Endothelial cell (in vitro differentiated cells): ENCODE measurements at regions not wholly inside any gene's neighbourhood (a gene's known extent, or its start where the extent isn't known, plus 50 kb on each side); places are given as distances from the start of the nearest gene placed in this dataset.

ENCODE experiments used
- DNase-seq: peaks from one replicate; pipeline ENCODE4 v3.0.0; 2021; ENCODE audit warnings: low spot score
- H3K27ac Mint-ChIP-seq: one replicate; pipeline ENCODE4 v1.8.0; 2021; ENCODE audit warnings: mixed read lengths, inconsistent platforms; ENCODE audit not compliant: unreplicated experiment
- H3K27me3 Mint-ChIP-seq: one replicate; pipeline ENCODE4 v1.8.0; 2021; ENCODE audit warnings: mild to moderate bottlenecking, moderate library complexity, mixed read lengths, inconsistent platforms; ENCODE audit not compliant: unreplicated experiment
- H3K36me3 Mint-ChIP-seq: one replicate; pipeline ENCODE4 v1.8.0; 2021; ENCODE audit warnings: mild to moderate bottlenecking, low read depth, mixed read lengths, inconsistent platforms; ENCODE audit not compliant: unreplicated experiment
- H3K4me1 Mint-ChIP-seq: one replicate; pipeline ENCODE4 v1.8.0; 2021; ENCODE audit warnings: mild to moderate bottlenecking, mixed read lengths, inconsistent platforms; ENCODE audit not compliant: unreplicated experiment
- H3K4me3 Mint-ChIP-seq: one replicate; pipeline ENCODE4 v1.8.0; 2021; ENCODE audit warnings: mild to moderate bottlenecking, mixed read lengths, inconsistent platforms; ENCODE audit not compliant: unreplicated experiment
- H3K9me3 Mint-ChIP-seq: one replicate; pipeline ENCODE4 v1.8.0; 2021; ENCODE audit warnings: mixed read lengths, inconsistent platforms; ENCODE audit not compliant: unreplicated experiment
- TF ChIP-seq, protein P1 (sequence below): fragments of 200-600 bp; sonication (generic); IDR thresholded peaks from one replicate; pipeline ENCODE4 v1.5.0; 2021; ENCODE audit warnings: antibody characterized with exemption; ENCODE audit not compliant: unreplicated experiment

- H3K27ac Mint-ChIP-seq = no peak overlapping the region
Observed at GRCh38 chr11:134836561-134836960, 424.5 kb upstream of the B3GAT1 start.

GRCh38 chr11:134835561-134835960, 423.5 kb upstream of the B3GAT1 start:
- no peaks in the 10 kb centered on the region for H3K36me3 Mint-ChIP-seq
- H3K27ac Mint-ChIP-seq = no peak overlapping the region
- no peaks in the 10 kb centered on the region for H3K9me3 Mint-ChIP-seq
- no peak for DNase-seq
- TF ChIP-seq, protein P1, sequence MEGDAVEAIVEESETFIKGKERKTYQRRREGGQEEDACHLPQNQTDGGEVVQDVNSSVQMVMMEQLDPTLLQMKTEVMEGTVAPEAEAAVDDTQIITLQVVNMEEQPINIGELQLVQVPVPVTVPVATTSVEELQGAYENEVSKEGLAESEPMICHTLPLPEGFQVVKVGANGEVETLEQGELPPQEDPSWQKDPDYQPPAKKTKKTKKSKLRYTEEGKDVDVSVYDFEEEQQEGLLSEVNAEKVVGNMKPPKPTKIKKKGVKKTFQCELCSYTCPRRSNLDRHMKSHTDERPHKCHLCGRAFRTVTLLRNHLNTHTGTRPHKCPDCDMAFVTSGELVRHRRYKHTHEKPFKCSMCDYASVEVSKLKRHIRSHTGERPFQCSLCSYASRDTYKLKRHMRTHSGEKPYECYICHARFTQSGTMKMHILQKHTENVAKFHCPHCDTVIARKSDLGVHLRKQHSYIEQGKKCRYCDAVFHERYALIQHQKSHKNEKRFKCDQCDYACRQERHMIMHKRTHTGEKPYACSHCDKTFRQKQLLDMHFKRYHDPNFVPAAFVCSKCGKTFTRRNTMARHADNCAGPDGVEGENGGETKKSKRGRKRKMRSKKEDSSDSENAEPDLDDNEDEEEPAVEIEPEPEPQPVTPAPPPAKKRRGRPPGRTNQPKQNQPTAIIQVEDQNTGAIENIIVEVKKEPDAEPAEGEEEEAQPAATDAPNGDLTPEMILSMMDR = no peak
- no peak overlapping the region for H3K4me3 Mint-ChIP-seq
- no peaks in the 10 kb centered on the region for H3K4me1 Mint-ChIP-seq
- H3K27me3 Mint-ChIP-seq = peaks cover 1% of the 10 kb centered on the region

More at GRCh38 chr11:134836561-134836960, 424.5 kb upstream of the B3GAT1 start:
- DNase-seq = no peak
- no peaks in the 10 kb centered on the region for H3K4me1 Mint-ChIP-seq
- H3K27me3 Mint-ChIP-seq = peaks cover 1% of the 10 kb centered on the region
- H3K9me3 Mint-ChIP-seq = no peaks in the 10 kb centered on the region
- TF ChIP-seq, protein P1 = no peak
- no peaks in the 10 kb centered on the region for H3K36me3 Mint-ChIP-seq
- no peak overlapping the region for H3K4me3 Mint-ChIP-seq

GRCh38 chr11:134830312-134830711, 418.3 kb upstream of the B3GAT1 start:
- H3K27ac Mint-ChIP-seq = no peak overlapping the region
- no peak for DNase-seq
- H3K4me1 Mint-ChIP-seq = no peaks in the 10 kb centered on the region
- H3K27me3 Mint-ChIP-seq = peaks cover 5% of the 10 kb centered on the region
- H3K4me3 Mint-ChIP-seq = no peak overlapping the region
- TF ChIP-seq, protein P1 = no peak
- no peaks in the 10 kb centered on the region for H3K9me3 Mint-ChIP-seq
- H3K36me3 Mint-ChIP-seq = no peaks in the 10 kb centered on the region

- no peak for DNase-seq
- Mint-ChIP-seq H3K4me3 (no peak overlapping the region), H3K4me1 (no peaks in the 10 kb centered on the region), H3K36me3 (no peaks in the 10 kb centered on the region), H3K27me3 (peaks cover 4% of the 10 kb centered on the region), H3K9me3 (no peaks in the 10 kb centered on the region), H3K27ac (no peak overlapping the region)
- TF ChIP-seq, protein P1 = no peak
Observed at GRCh38 chr11:134823970-134824369, 411.9 kb upstream of the B3GAT1 start.

GRCh38 chr11:134822897-134823296, 410.9 kb upstream of the B3GAT1 start:
- Mint-ChIP-seq H3K4me3 (no peak overlapping the region), H3K4me1 (no peaks in the 10 kb centered on the region), H3K27me3 (peaks cover 4% of the 10 kb centered on the region), H3K36me3 (no peaks in the 10 kb centered on the region), H3K27ac (no peak overlapping the region), H3K9me3 (no peaks in the 10 kb centered on the region)
- TF ChIP-seq, protein P1 = no peak
- no peak for DNase-seq
